ENCODE measurements at regions not wholly inside any gene's neighbourhood (a gene's known extent, or its start where the extent isn't known, plus 50 kb on each side); places are given as distances from the start of the nearest gene placed in this dataset.

- TF ChIP-seq EZH2 (IDR thresholded peaks at IDR 0.05; ENCODE audit: low read length) (no peak), CTCF (optimal IDR thresholded peaks at IDR 0.05 in 1 of 3, IDR thresholded peaks at IDR 0.05 in 1 of 3, conservative IDR thresholded peaks at IDR 0.05 in 1 of 3; ENCODE audit: extremely low read depth in 1 of 3, insufficient read depth in 2 of 3, low read length in 3 of 3) (no peak)
These were observed 237.4 kb downstream of the LPIN1 start for GRCh38 chr2:11983870-11984269.
